ENCODE measurements at regions not wholly inside any gene's neighbourhood (a gene's known extent, or its start where the extent isn't known, plus 50 kb on each side); places are given as distances from the start of the nearest gene placed in this dataset.

DNA sequence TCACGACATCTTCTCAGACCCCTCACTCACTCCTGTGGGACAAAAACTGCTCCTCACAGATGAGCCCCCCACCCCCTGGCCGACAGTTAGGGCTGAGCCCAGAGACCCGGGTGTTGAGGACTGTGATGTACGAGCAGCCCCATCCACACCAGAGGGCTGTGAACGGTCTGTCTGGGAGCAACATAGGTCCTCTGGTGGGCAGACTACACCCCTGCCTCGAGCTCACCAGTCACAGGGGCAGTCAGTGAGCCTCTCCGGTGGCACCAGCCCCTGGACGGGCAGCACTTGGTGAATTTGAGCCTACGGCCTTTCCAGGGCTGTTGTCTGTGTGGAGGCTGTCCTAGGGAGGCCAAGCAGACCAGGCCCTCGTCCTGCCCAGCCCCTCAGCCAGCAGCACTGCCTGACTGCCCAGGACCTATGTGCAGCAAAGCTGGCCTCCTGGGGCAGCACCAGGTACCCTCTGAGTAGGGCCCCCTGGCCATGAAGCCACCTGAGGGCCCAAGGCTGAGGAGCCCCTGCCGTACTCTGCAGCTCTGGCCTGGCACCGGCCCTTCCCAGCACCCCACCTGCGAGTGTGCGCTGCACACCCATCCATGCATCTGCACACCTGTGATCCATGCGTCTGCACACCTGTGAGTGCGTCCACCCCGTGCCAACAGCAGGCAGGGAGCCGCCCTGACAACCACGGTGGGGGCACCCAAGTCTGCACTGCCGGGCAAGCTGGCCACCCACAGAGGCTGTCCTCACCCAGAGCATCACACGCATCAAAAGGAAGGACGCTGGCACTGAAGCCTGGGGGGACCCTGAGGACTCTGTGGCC lies 111.6 kb upstream of the NKX1-1 start:
- TF ChIP-seq, protein P1, sequence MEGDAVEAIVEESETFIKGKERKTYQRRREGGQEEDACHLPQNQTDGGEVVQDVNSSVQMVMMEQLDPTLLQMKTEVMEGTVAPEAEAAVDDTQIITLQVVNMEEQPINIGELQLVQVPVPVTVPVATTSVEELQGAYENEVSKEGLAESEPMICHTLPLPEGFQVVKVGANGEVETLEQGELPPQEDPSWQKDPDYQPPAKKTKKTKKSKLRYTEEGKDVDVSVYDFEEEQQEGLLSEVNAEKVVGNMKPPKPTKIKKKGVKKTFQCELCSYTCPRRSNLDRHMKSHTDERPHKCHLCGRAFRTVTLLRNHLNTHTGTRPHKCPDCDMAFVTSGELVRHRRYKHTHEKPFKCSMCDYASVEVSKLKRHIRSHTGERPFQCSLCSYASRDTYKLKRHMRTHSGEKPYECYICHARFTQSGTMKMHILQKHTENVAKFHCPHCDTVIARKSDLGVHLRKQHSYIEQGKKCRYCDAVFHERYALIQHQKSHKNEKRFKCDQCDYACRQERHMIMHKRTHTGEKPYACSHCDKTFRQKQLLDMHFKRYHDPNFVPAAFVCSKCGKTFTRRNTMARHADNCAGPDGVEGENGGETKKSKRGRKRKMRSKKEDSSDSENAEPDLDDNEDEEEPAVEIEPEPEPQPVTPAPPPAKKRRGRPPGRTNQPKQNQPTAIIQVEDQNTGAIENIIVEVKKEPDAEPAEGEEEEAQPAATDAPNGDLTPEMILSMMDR (IDR thresholded peaks at IDR 0.05) = no peak
- TF ChIP-seq POLR2A (IDR thresholded peaks at IDR 0.05) = no peak

All from Peyer's patch (tissue), 4 donors.